HG03439 (cell line): ENCODE measurements at regions not wholly inside any gene's neighbourhood (a gene's known extent, or its start where the extent isn't known, plus 50 kb on each side); places are given as distances from the start of the nearest gene placed in this dataset.
A peak's percentile ranks its signal among the peaks of the same experiment; 100 is the strongest.
"Not testable (repeated sequence)": the region's sequence is repeated elsewhere in the genome, so short reads cannot be mapped to it uniquely, and the experiment has no call there.

Experiments
- ATAC-seq: cut with Tn5 transposase; IDR thresholded peaks from one replicate; pipeline ENCODE4 v1.9.1; 2021; ENCODE audit warnings: mild to moderate bottlenecking, moderate library complexity; ENCODE audit not compliant: unreplicated experiment

GRCh38 chr7:69182596-69183467, 415.4 kb upstream of the AUTS2 start:
- no peak for ATAC-seq

DNA sequence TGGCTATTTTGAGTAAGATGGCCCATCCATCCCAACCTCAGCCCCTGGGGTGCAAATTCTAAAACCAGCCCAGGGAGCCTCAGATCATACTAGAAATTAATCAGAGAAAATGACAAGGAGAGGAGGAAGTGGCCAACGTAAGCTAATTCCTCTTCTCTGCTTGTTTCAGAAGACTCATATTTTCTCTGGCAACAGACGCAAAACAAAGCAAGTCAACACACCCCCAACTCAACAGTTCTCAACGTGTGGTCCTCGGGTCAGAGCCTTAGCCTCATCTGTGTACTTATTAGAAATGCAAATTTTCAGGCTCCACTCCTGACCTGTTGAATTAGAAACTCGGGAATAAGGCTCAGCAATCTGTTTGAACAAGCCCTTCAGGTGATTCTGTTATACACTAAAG, 413.9 kb upstream of the AUTS2 start:
- no peak for ATAC-seq

DNA sequence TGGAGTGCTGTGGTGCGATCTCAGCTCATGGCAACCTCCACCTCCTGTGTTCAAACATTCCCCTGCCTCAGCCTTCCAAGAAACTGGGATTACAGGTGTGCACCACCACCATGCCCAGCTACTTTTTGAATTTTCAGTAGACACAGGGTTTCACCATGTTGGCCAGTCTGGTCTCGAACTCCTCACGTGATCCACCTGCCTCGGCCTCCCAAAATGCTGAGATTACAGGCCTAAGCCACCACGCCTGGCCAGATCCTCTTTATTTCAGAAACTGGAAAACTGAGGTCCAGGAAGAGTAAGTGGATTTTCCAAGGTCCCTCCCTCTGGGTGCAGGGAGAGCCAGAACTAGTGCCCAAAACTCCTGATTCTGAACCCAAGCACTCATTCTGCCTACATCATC, 413.1 kb upstream of the AUTS2 start:
- ATAC-seq = no peak

DNA sequence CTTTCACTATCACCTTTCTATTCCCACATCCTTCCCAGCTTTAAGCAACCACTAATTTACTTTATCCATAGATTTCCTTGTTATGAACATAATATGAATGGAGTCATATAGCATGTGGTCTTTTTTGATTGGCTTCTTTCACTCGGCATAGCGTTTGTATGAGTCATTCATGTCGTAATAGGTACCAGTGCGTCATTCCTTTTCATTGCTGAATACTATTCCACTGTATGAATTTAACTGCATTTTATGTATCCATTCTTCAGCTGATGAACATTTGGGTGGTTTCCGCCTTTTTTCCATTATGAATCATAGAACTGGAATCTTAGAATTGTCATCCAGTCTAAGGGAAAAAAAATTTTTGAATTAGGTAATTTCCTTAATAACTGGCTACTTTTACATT, 411.3 kb upstream of the AUTS2 start:
- ATAC-seq = no peak

DNA sequence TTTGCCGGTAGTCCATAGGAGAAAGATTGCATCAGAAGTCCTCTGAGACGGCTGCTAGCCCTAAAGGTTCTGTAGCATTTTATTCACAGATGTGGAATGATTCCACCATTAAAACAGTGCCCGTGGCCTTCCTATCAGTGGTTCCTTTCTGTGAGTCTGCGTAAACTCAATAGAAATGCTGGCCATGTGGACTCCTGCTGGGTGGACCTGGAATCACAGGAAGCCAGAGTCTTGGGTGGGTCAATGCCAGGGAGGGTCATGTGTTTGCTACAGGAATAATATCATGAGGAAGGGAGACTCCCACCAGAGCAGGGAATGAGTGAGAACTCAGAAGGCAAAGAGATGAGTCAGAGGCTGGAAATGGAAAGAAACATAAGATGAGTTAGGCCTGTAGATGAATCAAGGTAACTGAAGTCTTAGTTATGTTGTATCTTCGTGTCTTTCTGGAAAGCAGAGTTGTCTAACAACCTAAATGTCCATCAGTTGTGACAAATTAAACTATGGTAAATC, 410.4 kb upstream of the AUTS2 start:
- no peak for ATAC-seq

DNA sequence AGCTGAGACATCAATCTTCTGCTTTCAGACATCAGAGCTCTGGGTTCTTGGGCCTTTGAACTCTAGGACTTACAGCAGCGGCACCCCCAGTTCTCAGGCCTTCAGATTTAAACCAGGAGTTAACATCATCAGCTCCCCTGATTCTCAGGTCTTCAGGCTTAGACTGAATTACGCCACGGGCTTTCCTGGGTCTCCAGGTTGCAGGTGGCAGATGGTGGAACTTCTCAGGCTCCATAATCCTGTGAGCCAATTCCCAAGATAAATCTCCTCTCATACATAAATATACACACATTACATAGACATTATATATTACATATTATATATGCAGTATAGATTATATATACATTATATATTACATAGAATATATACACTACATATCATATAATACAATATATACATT, 408.9 kb upstream of the AUTS2 start:
- no peak for ATAC-seq

DNA sequence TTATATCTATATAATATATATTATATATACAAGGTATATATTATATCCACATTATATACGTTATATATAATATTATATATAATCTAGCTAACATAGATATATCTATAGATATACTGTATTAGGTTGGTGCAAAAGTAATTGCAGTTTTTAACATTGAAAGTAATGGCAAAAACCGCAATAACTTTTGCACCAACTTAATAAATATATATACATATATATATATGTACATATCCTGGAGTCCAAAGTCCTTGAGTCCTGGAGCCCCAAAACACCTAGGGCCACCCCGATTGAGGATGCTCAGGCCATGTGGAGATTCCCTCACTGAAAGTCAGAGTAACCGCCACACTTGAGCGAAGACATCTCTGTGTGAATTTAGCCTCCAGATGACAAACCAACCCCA, 408.2 kb upstream of the AUTS2 start:
- ATAC-seq = no peak

DNA sequence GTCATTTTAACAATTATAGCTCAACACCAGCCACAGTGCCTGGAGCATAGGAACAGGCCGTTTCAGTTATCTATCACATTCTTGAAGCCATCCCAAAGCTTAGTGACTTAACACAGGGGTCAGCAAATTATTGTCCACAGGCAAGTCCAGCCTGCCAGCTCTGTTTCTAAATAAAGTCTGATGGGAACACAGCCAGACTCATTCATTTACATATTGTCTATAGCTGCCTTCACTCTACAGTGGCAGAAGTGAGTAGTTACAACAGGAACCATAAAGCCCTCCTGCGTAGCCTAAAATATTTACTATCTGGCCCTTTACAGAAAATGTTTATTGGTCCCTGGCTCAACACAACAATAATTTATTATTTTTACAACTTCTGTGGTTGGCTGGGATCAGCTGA, 407.5 kb upstream of the AUTS2 start:
- ATAC-seq = no peak

DNA sequence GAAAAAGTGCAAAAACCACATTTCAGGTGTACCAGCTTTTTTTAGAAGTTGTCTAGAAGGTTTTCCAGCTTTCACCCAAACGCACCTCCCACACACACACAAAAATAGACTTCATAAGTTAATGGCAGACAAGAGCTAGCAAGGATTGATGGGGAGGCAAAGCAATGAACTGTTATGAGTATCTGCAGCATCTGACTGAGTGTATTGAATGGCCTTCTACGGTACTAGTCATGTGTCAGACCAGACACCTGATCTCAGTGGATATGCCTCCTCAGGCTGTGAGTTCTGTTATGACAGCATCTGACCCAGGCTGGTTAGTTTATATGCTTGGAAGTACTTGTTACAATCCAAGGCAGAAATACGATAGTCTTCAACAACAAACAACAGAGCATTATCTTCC, 406.1 kb upstream of the AUTS2 start:
- ATAC-seq = no peak

DNA sequence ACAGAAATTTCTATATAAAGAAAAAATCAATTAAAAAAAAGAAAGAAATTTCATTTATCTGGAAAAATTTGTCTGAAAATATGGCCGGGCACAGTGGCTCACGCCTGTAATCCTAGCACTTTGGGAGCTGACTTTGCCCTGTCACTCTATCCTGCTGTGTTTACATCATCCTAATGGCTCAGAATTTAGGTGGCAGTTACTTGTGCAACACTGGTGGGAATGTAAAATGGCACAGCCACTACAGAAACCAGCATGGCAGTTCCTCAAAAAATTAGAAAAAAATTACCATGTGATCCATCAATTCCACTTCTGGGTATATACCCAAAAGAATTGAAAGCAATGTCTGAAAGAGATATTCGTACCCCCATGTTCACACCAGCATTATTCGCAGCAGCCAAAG, 405.2 kb upstream of the AUTS2 start:
- ATAC-seq = no peak

DNA sequence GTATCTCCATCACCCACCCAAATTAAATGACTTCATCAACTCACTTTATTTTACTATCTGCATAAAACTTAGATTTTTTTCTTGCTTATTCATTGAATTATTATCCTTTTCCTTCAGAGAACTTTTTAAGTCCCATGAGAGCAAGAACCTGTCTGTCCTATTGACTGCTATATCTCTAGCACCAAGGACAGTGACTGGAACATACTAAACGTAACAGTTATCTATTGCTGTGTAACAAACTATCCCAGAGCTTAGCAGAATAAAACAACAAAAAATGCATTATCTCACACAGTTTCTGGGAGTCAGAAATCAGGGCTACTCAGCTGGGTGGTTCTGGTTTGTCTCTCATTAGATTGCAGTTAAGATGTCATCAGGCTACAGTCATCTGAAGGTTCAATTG, 401.7 kb upstream of the AUTS2 start:
- ATAC-seq = no peak

DNA sequence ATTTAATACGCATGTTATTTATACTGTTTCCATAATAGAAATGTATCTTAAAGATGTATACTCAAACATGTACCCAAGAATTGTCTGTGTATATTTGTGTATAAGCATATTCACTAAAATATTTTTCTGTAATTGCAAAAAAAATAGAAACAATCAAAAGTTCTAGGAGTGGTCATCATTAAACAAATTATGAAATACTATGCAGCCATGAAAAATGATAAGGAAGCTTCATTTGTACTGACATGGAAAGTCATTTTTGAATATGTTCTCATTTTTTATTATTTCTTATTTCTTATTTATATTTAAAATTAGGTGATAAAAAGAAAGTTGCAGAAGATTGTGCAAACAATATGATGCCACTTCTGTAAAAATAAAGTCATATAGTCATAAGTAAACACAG, 400.0 kb upstream of the AUTS2 start:
- ATAC-seq = no peak

GRCh38 chr7:69199041-69199440, 399.2 kb upstream of the AUTS2 start:
- ATAC-seq = no peak

DNA sequence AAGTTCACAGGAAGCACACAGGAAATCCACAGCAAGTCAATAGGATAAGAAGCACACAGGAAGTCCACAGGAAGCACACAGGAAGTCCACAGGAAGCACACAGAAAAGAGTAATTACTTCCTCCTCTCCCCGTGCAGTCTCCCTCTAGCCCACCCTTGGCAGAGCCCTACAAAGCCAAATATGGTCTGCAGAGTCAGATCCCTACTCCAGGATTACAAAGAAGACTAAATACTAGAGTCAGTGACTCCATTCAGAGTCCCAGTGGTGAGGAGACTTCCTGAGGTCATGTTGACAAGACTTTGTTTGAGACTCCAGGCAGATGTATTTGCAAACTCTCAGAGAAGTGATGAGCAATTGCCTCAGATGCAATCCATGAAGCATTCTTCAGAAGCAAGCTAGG, 398.6 kb upstream of the AUTS2 start:
- no peak for ATAC-seq

- ATAC-seq = no peak
Observed at GRCh38 chr7:69203871-69204270, 394.4 kb upstream of the AUTS2 start.

- ATAC-seq = no peak
Observed at GRCh38 chr7:69204943-69205342, 393.3 kb upstream of the AUTS2 start.

DNA sequence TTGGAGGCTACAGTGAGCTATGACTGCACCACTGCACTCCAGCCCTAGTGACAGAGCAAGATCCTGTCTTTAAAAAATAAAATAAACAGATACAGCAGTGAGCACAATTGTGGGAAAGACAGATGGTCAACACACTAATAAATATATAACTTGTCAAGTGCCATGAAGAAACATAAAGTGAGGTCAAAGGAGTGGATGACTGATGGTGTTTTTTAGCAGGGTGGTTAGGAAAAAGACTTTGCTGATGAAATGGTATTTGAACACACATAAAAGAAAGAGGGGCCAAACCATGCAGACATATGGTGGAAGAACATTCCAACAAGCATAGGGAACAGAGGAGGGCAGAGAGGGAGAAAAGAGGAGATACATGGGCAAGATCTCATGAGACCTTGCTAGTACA, 392.7 kb upstream of the AUTS2 start:
- no peak for ATAC-seq

DNA sequence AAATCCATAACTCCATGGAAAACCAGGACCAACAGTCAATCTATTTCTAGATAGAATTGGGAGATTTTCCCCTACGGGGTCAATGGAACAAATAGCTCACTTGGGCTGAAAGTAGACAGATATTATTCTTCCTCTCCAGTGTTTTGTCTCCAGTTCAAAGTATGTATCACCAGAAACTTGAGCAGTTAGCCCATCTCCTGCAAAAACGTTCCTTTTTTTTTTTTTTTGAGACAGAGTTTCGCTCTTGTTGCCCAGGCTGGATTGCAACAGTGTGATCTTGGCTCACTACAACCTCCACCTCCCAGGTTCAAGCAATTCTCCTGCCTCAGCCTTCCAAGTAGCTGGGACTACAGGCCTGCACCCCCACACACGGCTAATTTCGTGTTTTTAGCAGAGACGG, 390.0 kb upstream of the AUTS2 start:
- ATAC-seq = no peak

DNA sequence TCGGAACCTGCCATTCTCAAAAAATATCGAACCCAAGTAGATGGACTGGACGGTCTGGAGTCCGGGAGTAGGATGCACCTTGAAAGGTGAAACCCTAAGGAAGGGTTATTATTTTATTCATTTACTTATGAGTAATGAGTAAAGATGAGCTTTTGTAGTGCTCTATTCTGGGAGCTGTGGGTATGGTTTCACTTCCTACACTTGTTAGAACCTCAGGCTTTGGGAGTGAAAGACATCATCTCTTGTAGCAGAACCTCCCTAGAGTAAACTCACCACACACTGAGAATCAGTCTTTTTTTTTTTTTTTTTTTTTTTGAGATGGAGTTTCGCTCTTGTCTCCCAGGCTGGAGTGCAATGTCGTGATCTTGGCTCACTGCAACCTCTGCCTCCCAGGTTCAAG, 389.4 kb upstream of the AUTS2 start:
- peak; percentile 94 for ATAC-seq

DNA sequence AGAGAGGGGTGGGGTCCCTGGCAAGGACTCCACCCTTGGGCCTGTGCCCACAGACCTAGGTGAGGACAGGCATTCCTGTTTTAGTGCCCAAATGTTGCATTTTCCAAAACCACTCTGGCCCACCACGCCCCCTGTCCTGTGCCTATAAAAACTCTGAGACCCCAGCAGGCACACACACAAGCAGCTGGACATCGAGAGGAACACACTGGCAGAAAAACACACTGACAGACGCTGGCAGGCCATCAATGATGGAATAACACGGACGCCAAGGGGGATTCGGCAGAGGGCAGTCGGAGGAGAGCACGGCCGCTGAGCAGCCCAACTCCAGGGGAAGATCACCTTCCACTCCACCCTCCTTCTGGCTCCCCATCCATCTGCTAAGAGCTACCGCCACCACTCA, 386.9 kb upstream of the AUTS2 start:
- ATAC-seq = no peak

- no peak for ATAC-seq
Observed at GRCh38 chr7:69211739-69212138, 386.5 kb upstream of the AUTS2 start.

DNA sequence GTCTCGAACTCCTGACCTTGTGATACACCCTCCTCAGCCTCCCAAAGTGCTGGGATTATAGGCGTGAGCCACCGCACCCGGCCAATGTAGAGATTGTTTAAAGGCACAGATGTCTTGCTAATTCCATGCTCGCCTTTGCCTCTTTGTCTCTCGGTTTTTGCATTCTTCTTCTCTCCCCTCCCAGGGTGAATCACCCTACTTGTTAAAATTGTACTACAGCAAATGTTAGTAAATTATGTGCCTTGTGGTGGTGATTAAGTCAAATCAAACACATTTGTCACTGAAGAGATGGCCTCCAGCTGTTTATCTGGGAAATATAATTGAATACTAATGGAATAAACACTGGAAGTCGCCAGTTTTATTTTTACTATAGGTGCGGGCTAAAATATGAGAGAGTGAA, 384.4 kb upstream of the AUTS2 start:
- no peak for ATAC-seq

GRCh38 chr7:69215516-69215915, 382.8 kb upstream of the AUTS2 start:
- ATAC-seq = not testable (repeated sequence)
